ENCODE measurements at regions not wholly inside any gene's neighbourhood (a gene's known extent, or its start where the extent isn't known, plus 50 kb on each side); places are given as distances from the start of the nearest gene placed in this dataset.

DNA sequence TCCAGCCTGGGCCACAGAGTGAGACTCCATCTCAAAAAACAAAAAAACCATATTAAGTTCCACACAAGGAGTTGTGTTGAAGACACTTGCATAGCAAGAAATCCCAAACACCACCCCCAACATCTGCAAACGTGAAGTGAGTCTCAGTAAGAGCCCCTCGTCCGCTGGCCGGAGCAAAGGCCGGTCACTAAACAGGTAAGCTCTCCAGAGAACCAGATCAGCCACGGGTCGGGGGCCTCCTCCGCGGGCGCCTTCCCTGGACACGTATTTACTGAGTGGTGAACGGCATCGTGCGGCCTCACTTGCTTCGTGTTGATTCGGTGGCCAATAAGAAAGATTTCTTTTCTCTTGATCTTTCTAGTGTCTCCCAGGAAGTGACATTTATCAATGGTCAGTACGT lies 93.6 kb downstream of the MRPL36 start:
- 96% methylated on average over 16 of the region's 17 CpGs for WGBS (ENCODE audit: insufficient coverage)
- Histone ChIP-seq H3K9me3 (ENCODE audit: control extremely low read depth in 1 of 5, control insufficient read depth in 4 of 5, insufficient read depth in 2 of 5, low read depth in 1 of 5, low read length in 4 of 5) (peaks cover 0 to 7% (median 0%) of the 10 kb centered on the region in 5 experiments), H3K27me3 (replicated peaks in 2 of 5; ENCODE audit: control insufficient read depth in 4 of 5, insufficient read depth in 5 of 5, low read length in 4 of 5) (peaks cover 0 to 47% (median 14%) of the 10 kb centered on the region in 5 experiments), H3K4me3 (ENCODE audit: control insufficient read depth in 1 of 7, extremely low read depth in 1 of 7, insufficient read depth in 4 of 7, low read depth in 2 of 7, low read length in 6 of 7) (no peak overlapping the region), H3K4me1 (ENCODE audit: control extremely low read depth in 1 of 4, control insufficient read depth in 4 of 4, insufficient read depth in 4 of 4, low read length in 3 of 4) (no peaks in the 10 kb centered on the region), H3K36me3 (ENCODE audit: control insufficient read depth in 4 of 4, insufficient read depth in 4 of 4, low read length in 3 of 4) (no peaks in the 10 kb centered on the region), H3K27ac (ENCODE audit: insufficient read depth in 1 of 2, low read depth in 1 of 2, low read length in 2 of 2, poor library complexity in 1 of 2, severe bottlenecking in 2 of 2) (no peak overlapping the region)
- ChIA-PET CTCF (no interaction called here), POLR2A (no interaction called here)
- no peak for DNase-seq

DNA sequence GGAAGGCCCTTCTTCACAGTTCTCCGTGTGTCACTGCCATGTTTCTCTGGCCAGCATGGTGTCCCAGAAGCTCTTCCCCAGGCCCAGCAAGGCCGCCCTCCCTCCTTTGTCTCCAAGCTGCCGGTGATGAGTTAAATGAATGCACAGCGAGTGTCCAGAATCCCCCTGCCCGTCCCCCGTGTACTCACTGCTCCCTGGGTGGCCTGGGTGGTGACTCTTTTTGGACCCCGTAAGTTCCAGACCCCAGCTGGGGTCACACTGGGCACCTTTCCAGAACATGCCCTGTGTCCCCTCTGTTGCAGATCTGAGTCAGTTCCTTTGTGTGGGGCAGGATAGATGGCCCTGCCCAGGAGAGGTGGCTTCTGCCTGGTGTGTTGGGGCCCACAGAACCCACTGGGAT lies 95.0 kb downstream of the MRPL36 start:
- 88% methylated on average over 7 of the region's 7 CpGs for WGBS (ENCODE audit: insufficient coverage)
- peaks cover 0 to 7% (median 0%) of the 10 kb centered on the region in 5 experiments for H3K9me3 ChIP-seq (ENCODE audit: control extremely low read depth in 1 of 5, control insufficient read depth in 4 of 5, insufficient read depth in 2 of 5, low read depth in 1 of 5, low read length in 4 of 5)
- H3K4me3 ChIP-seq (ENCODE audit: control insufficient read depth in 1 of 7, extremely low read depth in 1 of 7, insufficient read depth in 4 of 7, low read depth in 2 of 7, low read length in 6 of 7): no peak overlapping the region
- peaks cover 0 to 51% (median 14%) of the 10 kb centered on the region in 5 experiments for H3K27me3 ChIP-seq (replicated peaks in 2 of 5; ENCODE audit: control insufficient read depth in 4 of 5, insufficient read depth in 5 of 5, low read length in 4 of 5)
- no peak overlapping the region for H3K27ac ChIP-seq (ENCODE audit: insufficient read depth in 1 of 2, low read depth in 1 of 2, low read length in 2 of 2, poor library complexity in 1 of 2, severe bottlenecking in 2 of 2)
- H3K36me3 ChIP-seq (ENCODE audit: control insufficient read depth in 4 of 4, insufficient read depth in 4 of 4, low read length in 3 of 4): no peaks in the 10 kb centered on the region
- CTCF ChIA-PET: no interaction called here
- POLR2A ChIA-PET: no interaction called here
- no peaks in the 10 kb centered on the region for H3K4me1 ChIP-seq (ENCODE audit: control extremely low read depth in 1 of 4, control insufficient read depth in 4 of 4, insufficient read depth in 4 of 4, low read length in 3 of 4)
- DNase-seq: no peak

DNA sequence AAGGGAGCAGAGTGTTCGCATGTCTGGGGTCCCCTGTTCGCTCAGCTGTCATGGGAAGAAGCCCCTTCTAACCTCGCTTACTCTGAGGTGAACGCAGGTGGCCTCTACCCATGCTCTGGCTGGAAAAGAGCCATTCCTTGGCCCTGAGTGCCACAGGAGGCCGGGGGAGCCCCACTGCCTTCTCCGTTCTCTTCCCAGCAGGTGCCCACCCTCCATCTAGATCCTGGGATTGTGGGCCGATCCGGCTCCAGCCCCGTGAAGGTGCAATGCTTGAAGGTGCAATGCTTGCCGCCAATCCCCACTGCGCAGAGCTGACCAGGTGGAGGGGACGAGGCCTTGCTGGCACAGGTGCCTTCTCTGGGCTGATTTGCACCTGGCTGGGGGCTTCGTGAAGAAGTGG lies 95.4 kb downstream of the MRPL36 start:
- CTCF ChIA-PET: no interaction called here
- Histone ChIP-seq H3K4me1 (ENCODE audit: control extremely low read depth in 1 of 4, control insufficient read depth in 4 of 4, insufficient read depth in 4 of 4, low read length in 3 of 4) (no peaks in the 10 kb centered on the region), H3K27me3 (replicated peaks in 2 of 5; ENCODE audit: control insufficient read depth in 4 of 5, insufficient read depth in 5 of 5, low read length in 4 of 5) (peaks cover 0 to 50% (median 10%) of the 10 kb centered on the region in 5 experiments), H3K9me3 (ENCODE audit: control extremely low read depth in 1 of 5, control insufficient read depth in 4 of 5, insufficient read depth in 2 of 5, low read depth in 1 of 5, low read length in 4 of 5) (peaks cover 0 to 3% (median 0%) of the 10 kb centered on the region in 5 experiments), H3K36me3 (ENCODE audit: control insufficient read depth in 4 of 4, insufficient read depth in 4 of 4, low read length in 3 of 4) (no peaks in the 10 kb centered on the region), H3K4me3 (ENCODE audit: control insufficient read depth in 1 of 7, extremely low read depth in 1 of 7, insufficient read depth in 4 of 7, low read depth in 2 of 7, low read length in 6 of 7) (no peak overlapping the region), H3K27ac (ENCODE audit: insufficient read depth in 1 of 2, low read depth in 1 of 2, low read length in 2 of 2, poor library complexity in 1 of 2, severe bottlenecking in 2 of 2) (no peak overlapping the region)
- WGBS (ENCODE audit: insufficient coverage): 95% methylated on average over 12 of the region's 13 CpGs
- POLR2A ChIA-PET: no interaction called here
- DNase-seq: no peak

DNA sequence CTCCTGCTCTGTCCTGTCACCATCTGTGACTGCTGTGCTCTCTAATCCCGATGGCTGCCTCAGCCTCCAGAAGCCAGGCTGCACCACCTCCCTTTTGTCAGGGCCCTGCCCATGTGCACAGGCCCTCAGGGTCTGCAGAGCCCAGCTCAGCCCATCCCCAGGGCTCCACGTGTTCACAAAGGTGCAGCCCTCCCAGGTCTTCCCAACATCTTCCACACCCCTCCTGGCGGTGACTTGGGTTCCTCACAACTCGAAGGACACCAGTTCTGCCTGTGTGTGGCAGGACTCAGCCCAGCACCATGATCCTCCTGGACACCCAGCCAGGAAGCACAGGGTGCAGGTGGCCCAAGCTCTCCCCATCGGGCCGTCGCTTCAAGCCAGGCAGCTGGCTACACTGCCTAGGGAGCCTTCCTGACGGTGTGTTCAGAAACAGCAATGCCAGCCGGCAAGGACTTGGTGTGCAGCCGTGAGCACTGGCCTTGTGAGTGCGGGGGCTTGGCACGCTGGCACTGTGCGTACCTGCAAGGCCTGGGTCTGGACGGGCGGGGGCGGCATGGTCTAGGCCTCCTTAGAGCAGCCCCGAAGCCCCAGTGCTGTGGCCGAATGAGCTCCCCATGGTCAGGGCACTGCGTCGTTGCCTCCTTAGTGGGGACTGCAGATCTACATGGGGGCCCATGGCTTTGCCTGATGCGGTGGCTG lies 96.1 kb downstream of the MRPL36 start:
- Histone ChIP-seq H3K4me1 (ENCODE audit: control extremely low read depth in 1 of 4, control insufficient read depth in 4 of 4, insufficient read depth in 4 of 4, low read length in 3 of 4) (no peaks in the 10 kb centered on the region), H3K36me3 (ENCODE audit: control insufficient read depth in 4 of 4, insufficient read depth in 4 of 4, low read length in 3 of 4) (no peaks in the 10 kb centered on the region), H3K9me3 (ENCODE audit: control extremely low read depth in 1 of 5, control insufficient read depth in 4 of 5, insufficient read depth in 2 of 5, low read depth in 1 of 5, low read length in 4 of 5) (peaks cover 0 to 2% (median 0%) of the 10 kb centered on the region in 5 experiments), H3K27me3 (replicated peaks in 2 of 5; ENCODE audit: control insufficient read depth in 4 of 5, insufficient read depth in 5 of 5, low read length in 4 of 5) (peaks cover 0 to 50% (median 8%) of the 10 kb centered on the region in 5 experiments), H3K27ac (ENCODE audit: insufficient read depth in 1 of 2, low read depth in 1 of 2, low read length in 2 of 2, poor library complexity in 1 of 2, severe bottlenecking in 2 of 2) (no peak overlapping the region), H3K4me3 (ENCODE audit: control insufficient read depth in 1 of 7, extremely low read depth in 1 of 7, insufficient read depth in 4 of 7, low read depth in 2 of 7, low read length in 6 of 7) (no peak overlapping the region)
- 82% methylated on average over 21 of the region's 21 CpGs for WGBS (ENCODE audit: insufficient coverage)
- ChIA-PET CTCF (no interaction called here), POLR2A (no interaction called here)
- no peak for DNase-seq

DNA sequence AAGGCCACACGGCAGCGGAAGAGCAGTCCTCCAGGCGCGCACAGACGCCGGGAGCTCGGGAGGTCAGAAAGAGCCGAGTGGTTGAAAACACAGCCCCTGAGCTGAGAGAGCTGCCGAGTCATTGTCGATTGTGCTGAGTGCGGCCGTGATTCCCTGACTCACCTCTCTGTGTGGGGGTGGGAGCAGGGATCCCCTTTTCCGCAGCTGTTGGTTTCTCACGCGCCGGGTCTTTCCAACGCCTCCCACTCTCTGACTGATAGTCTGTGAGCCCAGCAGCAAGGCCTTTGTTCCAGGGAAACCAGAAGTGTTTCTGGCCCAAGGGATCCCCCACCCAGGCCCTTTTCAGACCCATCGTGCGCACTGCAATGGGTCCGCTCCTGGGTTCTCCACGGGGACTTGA lies 97.3 kb downstream of the MRPL36 start:
- Histone ChIP-seq H3K4me1 (ENCODE audit: control extremely low read depth in 1 of 4, control insufficient read depth in 4 of 4, insufficient read depth in 4 of 4, low read length in 3 of 4) (no peaks in the 10 kb centered on the region), H3K4me3 (ENCODE audit: control insufficient read depth in 1 of 7, extremely low read depth in 1 of 7, insufficient read depth in 4 of 7, low read depth in 2 of 7, low read length in 6 of 7) (no peak overlapping the region), H3K9me3 (ENCODE audit: control extremely low read depth in 1 of 5, control insufficient read depth in 4 of 5, insufficient read depth in 2 of 5, low read depth in 1 of 5, low read length in 4 of 5) (peaks cover 0 to 2% (median 0%) of the 10 kb centered on the region in 5 experiments), H3K27ac (ENCODE audit: insufficient read depth in 1 of 2, low read depth in 1 of 2, low read length in 2 of 2, poor library complexity in 1 of 2, severe bottlenecking in 2 of 2) (no peak overlapping the region), H3K27me3 (replicated peaks in 2 of 5; ENCODE audit: control insufficient read depth in 4 of 5, insufficient read depth in 5 of 5, low read length in 4 of 5) (peaks cover 0 to 42% (median 5%) of the 10 kb centered on the region in 5 experiments), H3K36me3 (ENCODE audit: control insufficient read depth in 4 of 4, insufficient read depth in 4 of 4, low read length in 3 of 4) (no peaks in the 10 kb centered on the region)
- DNase-seq: no peak
- ChIA-PET POLR2A (no interaction called here), CTCF (no interaction called here)
- 84% methylated on average over 20 of the region's 21 CpGs for WGBS (ENCODE audit: insufficient coverage)

DNA sequence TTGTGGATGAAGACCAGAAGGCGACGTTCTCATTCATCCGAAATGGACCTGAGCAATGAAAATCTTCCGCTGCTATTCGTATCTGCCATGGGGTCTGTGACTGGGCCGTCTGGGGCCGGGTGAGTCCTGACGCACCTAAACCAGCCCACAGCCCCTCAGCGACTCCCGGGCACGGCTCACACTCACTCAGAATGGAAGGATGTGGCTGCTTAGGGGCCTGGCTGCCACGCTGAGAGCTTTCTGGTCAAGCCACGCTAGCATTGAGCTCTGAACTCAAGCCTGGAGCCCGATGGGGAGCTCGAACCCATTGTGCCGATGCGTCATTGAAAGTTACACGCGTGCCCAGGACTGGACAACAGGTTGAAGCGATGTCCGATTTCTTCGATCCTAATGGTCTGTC lies 97.8 kb downstream of the MRPL36 start:
- H3K27ac ChIP-seq (ENCODE audit: insufficient read depth in 1 of 2, low read depth in 1 of 2, low read length in 2 of 2, poor library complexity in 1 of 2, severe bottlenecking in 2 of 2): no peak overlapping the region
- WGBS (ENCODE audit: insufficient coverage): 91% methylated on average over 22 of the region's 22 CpGs
- CTCF ChIA-PET: no interaction called here
- H3K4me1 ChIP-seq (ENCODE audit: control extremely low read depth in 1 of 4, control insufficient read depth in 4 of 4, insufficient read depth in 4 of 4, low read length in 3 of 4): no peaks in the 10 kb centered on the region
- no peak overlapping the region for H3K4me3 ChIP-seq (ENCODE audit: control insufficient read depth in 1 of 7, extremely low read depth in 1 of 7, insufficient read depth in 4 of 7, low read depth in 2 of 7, low read length in 6 of 7)
- no peak for DNase-seq
- POLR2A ChIA-PET: no interaction called here
- peaks cover 0 to 2% (median 0%) of the 10 kb centered on the region in 5 experiments for H3K9me3 ChIP-seq (ENCODE audit: control extremely low read depth in 1 of 5, control insufficient read depth in 4 of 5, insufficient read depth in 2 of 5, low read depth in 1 of 5, low read length in 4 of 5)
- no peaks in the 10 kb centered on the region for H3K36me3 ChIP-seq (ENCODE audit: control insufficient read depth in 4 of 4, insufficient read depth in 4 of 4, low read length in 3 of 4)
- peaks cover 0 to 41% (median 5%) of the 10 kb centered on the region in 5 experiments for H3K27me3 ChIP-seq (replicated peaks in 2 of 5; ENCODE audit: control insufficient read depth in 4 of 5, insufficient read depth in 5 of 5, low read length in 4 of 5)

DNA sequence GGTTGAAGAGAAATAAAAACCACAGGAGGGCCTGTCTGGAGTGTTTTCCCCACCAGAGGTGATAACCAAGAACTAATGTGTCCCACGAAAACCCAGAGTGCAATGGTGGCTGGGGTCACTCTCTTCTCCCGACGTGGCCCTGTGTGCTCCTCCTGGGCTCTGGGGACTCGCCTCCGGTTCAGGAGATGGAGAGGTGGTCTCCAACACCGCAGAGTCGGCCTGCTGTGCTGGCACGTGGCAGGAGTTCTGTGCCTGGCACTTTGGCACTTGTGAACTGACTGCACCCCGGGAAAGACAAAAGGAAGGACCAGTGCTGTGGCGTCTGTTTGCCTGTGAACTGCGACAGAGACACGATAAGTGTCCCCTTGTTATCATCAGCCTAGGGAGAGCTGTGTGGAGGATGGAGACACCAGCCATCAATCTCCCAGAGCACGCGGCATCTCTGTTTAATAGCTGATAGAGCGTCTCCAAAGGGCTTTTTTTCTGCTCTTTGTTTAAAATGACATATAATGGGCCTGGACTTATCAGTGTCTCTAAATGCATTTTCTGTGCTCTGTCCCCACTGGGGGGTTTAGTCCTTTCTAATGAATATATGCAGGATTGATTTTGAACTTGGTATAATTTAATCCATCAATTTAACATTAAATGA lies 98.3 kb downstream of the MRPL36 start:
- Histone ChIP-seq H3K27me3 (replicated peaks in 2 of 5; ENCODE audit: control insufficient read depth in 4 of 5, insufficient read depth in 5 of 5, low read length in 4 of 5) (peaks cover 0 to 40% (median 5%) of the 10 kb centered on the region in 5 experiments), H3K27ac (ENCODE audit: insufficient read depth in 1 of 2, low read depth in 1 of 2, low read length in 2 of 2, poor library complexity in 1 of 2, severe bottlenecking in 2 of 2) (no peak overlapping the region), H3K4me3 (ENCODE audit: control insufficient read depth in 1 of 7, extremely low read depth in 1 of 7, insufficient read depth in 4 of 7, low read depth in 2 of 7, low read length in 6 of 7) (no peak overlapping the region), H3K4me1 (ENCODE audit: control extremely low read depth in 1 of 4, control insufficient read depth in 4 of 4, insufficient read depth in 4 of 4, low read length in 3 of 4) (no peaks in the 10 kb centered on the region), H3K9me3 (ENCODE audit: control extremely low read depth in 1 of 5, control insufficient read depth in 4 of 5, insufficient read depth in 2 of 5, low read depth in 1 of 5, low read length in 4 of 5) (peaks cover 0 to 2% (median 0%) of the 10 kb centered on the region in 5 experiments), H3K36me3 (ENCODE audit: control insufficient read depth in 4 of 4, insufficient read depth in 4 of 4, low read length in 3 of 4) (no peaks in the 10 kb centered on the region)
- ChIA-PET CTCF (no interaction called here), POLR2A (no interaction called here)
- 92% methylated on average over 15 of the region's 15 CpGs for WGBS (ENCODE audit: insufficient coverage)
- DNase-seq: no peak
